ENCODE measurements at regions not wholly inside any gene's neighbourhood (a gene's known extent, or its start where the extent isn't known, plus 50 kb on each side); places are given as distances from the start of the nearest gene placed in this dataset.

GRCh38 chr16:55015181-55015913, 84.7 kb downstream of the IRX5 start:
- H3K4me3 ChIP-seq: no peak overlapping the region
- DNase-seq: no peak
- H3K27ac ChIP-seq: no peak overlapping the region
- H3K9me3 ChIP-seq: no peaks in the 10 kb centered on the region
- TF ChIP-seq CTCF (IDR thresholded peaks at IDR 0.05) (no peak), POLR2A (IDR thresholded peaks at IDR 0.05) (no peak)
- H3K36me3 ChIP-seq: no peaks in the 10 kb centered on the region
- no peaks in the 10 kb centered on the region for H3K4me1 ChIP-seq
- H3K27me3 ChIP-seq: no peaks in the 10 kb centered on the region

GRCh38 chr16:55016515-55016914, 85.8 kb downstream of the IRX5 start:
- Histone ChIP-seq H3K4me1 (no peaks in the 10 kb centered on the region), H3K36me3 (no peaks in the 10 kb centered on the region), H3K9me3 (peaks cover 0 to 3% (median 0%) of the 10 kb centered on the region in 4 donors), H3K4me3 (no peak overlapping the region), H3K27ac (no peak overlapping the region), H3K27me3 (no peaks in the 10 kb centered on the region)
- no peak for DNase-seq
- no peak for TF ChIP-seq CTCF (IDR thresholded peaks at IDR 0.05)
- no peak for TF ChIP-seq POLR2A (IDR thresholded peaks at IDR 0.05)

GRCh38 chr16:55017321-55017720, 86.7 kb downstream of the IRX5 start:
- TF ChIP-seq POLR2A (IDR thresholded peaks at IDR 0.05) (no peak), CTCF (IDR thresholded peaks at IDR 0.05) (no peak)
- DNase-seq: no peak

GRCh38 chr16:55018881-55019280, 88.2 kb downstream of the IRX5 start:
- Histone ChIP-seq H3K4me1 (no peaks in the 10 kb centered on the region), H3K36me3 (no peaks in the 10 kb centered on the region), H3K27ac (no peak overlapping the region), H3K27me3 (no peaks in the 10 kb centered on the region), H3K9me3 (peaks cover 0 to 3% (median 0%) of the 10 kb centered on the region in 4 donors), H3K4me3 (no peak overlapping the region)
- DNase-seq: no peak
- no peak for TF ChIP-seq CTCF (IDR thresholded peaks at IDR 0.05)
- no peak for TF ChIP-seq POLR2A (IDR thresholded peaks at IDR 0.05)

More at GRCh38 chr16:55017321-55017720, 86.7 kb downstream of the IRX5 start:
- H3K36me3 ChIP-seq: no peaks in the 10 kb centered on the region
- peaks cover 0 to 3% (median 0%) of the 10 kb centered on the region in 4 donors for H3K9me3 ChIP-seq
- H3K4me3 ChIP-seq: no peak overlapping the region
- H3K4me1 ChIP-seq: no peaks in the 10 kb centered on the region
- H3K27me3 ChIP-seq: no peaks in the 10 kb centered on the region
- H3K27ac ChIP-seq: no peak overlapping the region

- DNase-seq: no peak
- Histone ChIP-seq H3K27me3 (no peaks in the 10 kb centered on the region), H3K4me3 (no peak overlapping the region), H3K36me3 (no peaks in the 10 kb centered on the region), H3K4me1 (no peaks in the 10 kb centered on the region), H3K27ac (no peak overlapping the region), H3K9me3 (peaks cover 0 to 3% (median 0%) of the 10 kb centered on the region in 4 donors)
- TF ChIP-seq POLR2A (IDR thresholded peaks at IDR 0.05): no peak
- no peak for TF ChIP-seq CTCF (IDR thresholded peaks at IDR 0.05)
These were observed 88.9 kb downstream of the IRX5 start for GRCh38 chr16:55019419-55020131.

Measured in Peyer's patch (tissue), 4 donors.